GM18520 (cell line): ENCODE measurements at regions not wholly inside any gene's neighbourhood (a gene's known extent, or its start where the extent isn't known, plus 50 kb on each side); places are given as distances from the start of the nearest gene placed in this dataset.

Source experiments
- ATAC-seq: cut with Tn5 transposase; IDR thresholded peaks from one replicate; pipeline ENCODE4 v1.9.1; 2021; ENCODE audit not compliant: unreplicated experiment

- ATAC-seq, result no peak
Measured at GRCh38 chr2:731711-732110, 54.5 kb upstream of the TMEM18 start.

- no peak for ATAC-seq
Measured at GRCh38 chr2:729376-729861, 52.2 kb upstream of the TMEM18 start.

DNA sequence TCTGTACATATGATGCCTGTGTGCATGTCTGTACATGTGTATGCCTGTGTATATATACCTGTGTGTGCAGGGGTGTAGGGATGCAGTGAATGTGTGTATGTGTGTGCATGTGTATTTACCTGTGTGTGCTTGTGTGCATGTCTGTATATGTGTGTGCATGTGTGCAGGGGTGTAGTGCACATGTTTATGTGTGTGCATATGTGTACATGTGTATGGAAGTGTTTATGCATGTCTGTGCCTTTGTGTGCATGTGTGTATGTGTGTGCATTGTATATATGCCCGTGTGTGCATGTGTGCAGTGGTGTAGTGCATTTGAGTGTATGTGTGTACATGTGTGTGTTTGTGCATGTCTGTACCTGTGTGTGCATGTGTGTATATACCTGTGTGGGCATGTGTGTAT lies 51.0 kb upstream of the TMEM18 start:
- no peak for ATAC-seq

- ATAC-seq, result peak; percentile 71
Measured at GRCh38 chr2:727071-727470, 49.9 kb upstream of the TMEM18 start.
